Breast epithelium (tissue), 4 donors: ENCODE measurements at regions not wholly inside any gene's neighbourhood (a gene's known extent, or its start where the extent isn't known, plus 50 kb on each side); places are given as distances from the start of the nearest gene placed in this dataset.

Source experiments
- DNase-seq, 2 donors: peaks; one replicate each; pipeline ENCODE4 v3.0.0-alpha.2; 2019; ENCODE audit warnings: low spot score in 2 of 2
- H3K27ac ChIP-seq, 2 donors: fragments of 200-600 bp; sonication (generic) in 1 of 2; one replicate each; pipeline ENCODE4 v1.5.1; 2016 to 2019; ENCODE audit warnings: mild to moderate bottlenecking in 1 of 2
- H3K27me3 ChIP-seq, 2 donors: fragments of 200-600 bp; sonication (generic) in 1 of 2; one replicate each; pipeline versions ENCODE4 v1.5.1 to v1.6.0; 2017 to 2019; ENCODE audit warnings: control low read depth in 1 of 2, mild to moderate bottlenecking in 1 of 2
- H3K36me3 ChIP-seq: fragments of 200-600 bp; one replicate; pipeline ENCODE4 v1.5.1; 2019
- H3K4me1 ChIP-seq, 2 donors: fragments of 200-600 bp; sonication (generic); one replicate each; pipeline ENCODE4 v1.5.1; 2016 to 2019; ENCODE audit warnings: control low read depth in 1 of 2
- H3K4me3 ChIP-seq, 3 donors: fragments of 200-600 bp; sonication (generic); 1 replicate in 2 of 3; 2 replicates in 1 of 3; pipeline ENCODE4 v1.5.1; 2016 to 2019; ENCODE audit warnings: mild to moderate bottlenecking in 3 of 3, moderate library complexity in 2 of 3
- H3K9me3 ChIP-seq, 2 donors: fragments of 200-600 bp; sonication (generic) in 1 of 2; one replicate each; pipeline ENCODE4 v1.5.1; 2016 to 2019; ENCODE audit warnings: control low read depth in 1 of 2
- CTCF ChIP-seq, 3 donors: fragments of 450-650 bp; IDR thresholded peaks; one replicate each; pipeline ENCODE4 v1.5.1; 2016 to 2017; ENCODE audit warnings: antibody characterized with exemption in 3 of 3, mild to moderate bottlenecking in 3 of 3, moderate library complexity in 3 of 3
- POLR2A ChIP-seq: fragments of 450-650 bp; IDR thresholded peaks from one replicate; pipeline ENCODE4 v1.6.1; 2016; ENCODE audit warnings: antibody characterized with exemption, mild to moderate bottlenecking, moderate library complexity
- POLR2AphosphoS5 ChIP-seq, 3 donors: sonication (generic); formaldehyde crosslinking; IDR thresholded peaks; one replicate each; pipeline ENCODE4 v1.6.1; 2017; ENCODE audit warnings: antibody characterized with exemption in 3 of 3
- intact Hi-C: fragments of 100-400 bp; cut with DNase I; formaldehyde crosslinking; loops from one replicate; pipeline ENCODE4 v1.15.1; 2023; ENCODE audit warnings: low total_unique reads

GRCh38 chr10:43955002-43955596 is 306.4 kb upstream of the ZNF32 start:
- H3K27ac ChIP-seq = no peak overlapping the region
- intact Hi-C loops = no loop called here
- peaks cover 0 to 8% of the 10 kb centered on the region in 2 donors for H3K9me3 ChIP-seq
- TF ChIP-seq CTCF (IDR thresholded peaks at IDR 0.05) = no peak
- no peak for TF ChIP-seq POLR2AphosphoS5 (IDR thresholded peaks at IDR 0.05)
- no peak for TF ChIP-seq POLR2A
- DNase-seq = no peak
- no peaks in the 10 kb centered on the region for H3K27me3 ChIP-seq
- no peaks in the 10 kb centered on the region for H3K36me3 ChIP-seq
- no peaks in the 10 kb centered on the region for H3K4me1 ChIP-seq
- H3K4me3 ChIP-seq = no peak overlapping the region

- TF ChIP-seq POLR2AphosphoS5 (IDR thresholded peaks at IDR 0.05) (no peak), POLR2A (no peak), CTCF (IDR thresholded peaks at IDR 0.05) (no peak)
- Histone ChIP-seq H3K9me3 (peaks cover 0 to 8% of the 10 kb centered on the region in 2 donors), H3K27ac (no peak overlapping the region), H3K36me3 (no peaks in the 10 kb centered on the region), H3K4me1 (no peaks in the 10 kb centered on the region), H3K4me3 (no peak overlapping the region), H3K27me3 (no peaks in the 10 kb centered on the region)
- no peak for DNase-seq
- intact Hi-C loops = no loop called here
These were observed 305.0 kb upstream of the ZNF32 start for GRCh38 chr10:43953672-43954071.

GRCh38 chr10:43952760-43953159 is 304.1 kb upstream of the ZNF32 start:
- no peaks in the 10 kb centered on the region for H3K36me3 ChIP-seq
- DNase-seq = no peak
- no peaks in the 10 kb centered on the region for H3K4me1 ChIP-seq
- H3K9me3 ChIP-seq = peaks cover 0 to 8% of the 10 kb centered on the region in 2 donors
- no peak overlapping the region for H3K4me3 ChIP-seq
- intact Hi-C loops = no loop called here
- TF ChIP-seq POLR2A (no peak), CTCF (IDR thresholded peaks at IDR 0.05) (no peak), POLR2AphosphoS5 (IDR thresholded peaks at IDR 0.05) (no peak)
- H3K27ac ChIP-seq = no peak overlapping the region
- no peaks in the 10 kb centered on the region for H3K27me3 ChIP-seq

GRCh38 chr10:43949351-43949750 is 300.7 kb upstream of the ZNF32 start:
- Histone ChIP-seq H3K36me3 (no peaks in the 10 kb centered on the region), H3K4me1 (no peaks in the 10 kb centered on the region), H3K4me3 (no peak overlapping the region), H3K27ac (no peak overlapping the region), H3K27me3 (no peaks in the 10 kb centered on the region), H3K9me3 (peaks cover 0 to 8% of the 10 kb centered on the region in 2 donors)
- no peak for TF ChIP-seq POLR2AphosphoS5 (IDR thresholded peaks at IDR 0.05)
- no peak for TF ChIP-seq CTCF (IDR thresholded peaks at IDR 0.05)
- TF ChIP-seq POLR2A = no peak
- intact Hi-C loops = no loop called here
- DNase-seq = no peak

- Histone ChIP-seq H3K27ac (no peak overlapping the region), H3K4me1 (no peaks in the 10 kb centered on the region), H3K27me3 (no peaks in the 10 kb centered on the region), H3K4me3 (no peak overlapping the region), H3K9me3 (no peaks in the 10 kb centered on the region), H3K36me3 (no peaks in the 10 kb centered on the region)
- DNase-seq = peak in 1 of 2 donors; percentile 4
- TF ChIP-seq POLR2A (no peak), POLR2AphosphoS5 (IDR thresholded peaks at IDR 0.05) (no peak), CTCF (IDR thresholded peaks at IDR 0.05) (no peak)
- intact Hi-C loops = no loop called here
These were observed 297.8 kb upstream of the ZNF32 start for GRCh38 chr10:43946445-43946844.
